ENCODE measurements at regions not wholly inside any gene's neighbourhood (a gene's known extent, or its start where the extent isn't known, plus 50 kb on each side); places are given as distances from the start of the nearest gene placed in this dataset.

DNA sequence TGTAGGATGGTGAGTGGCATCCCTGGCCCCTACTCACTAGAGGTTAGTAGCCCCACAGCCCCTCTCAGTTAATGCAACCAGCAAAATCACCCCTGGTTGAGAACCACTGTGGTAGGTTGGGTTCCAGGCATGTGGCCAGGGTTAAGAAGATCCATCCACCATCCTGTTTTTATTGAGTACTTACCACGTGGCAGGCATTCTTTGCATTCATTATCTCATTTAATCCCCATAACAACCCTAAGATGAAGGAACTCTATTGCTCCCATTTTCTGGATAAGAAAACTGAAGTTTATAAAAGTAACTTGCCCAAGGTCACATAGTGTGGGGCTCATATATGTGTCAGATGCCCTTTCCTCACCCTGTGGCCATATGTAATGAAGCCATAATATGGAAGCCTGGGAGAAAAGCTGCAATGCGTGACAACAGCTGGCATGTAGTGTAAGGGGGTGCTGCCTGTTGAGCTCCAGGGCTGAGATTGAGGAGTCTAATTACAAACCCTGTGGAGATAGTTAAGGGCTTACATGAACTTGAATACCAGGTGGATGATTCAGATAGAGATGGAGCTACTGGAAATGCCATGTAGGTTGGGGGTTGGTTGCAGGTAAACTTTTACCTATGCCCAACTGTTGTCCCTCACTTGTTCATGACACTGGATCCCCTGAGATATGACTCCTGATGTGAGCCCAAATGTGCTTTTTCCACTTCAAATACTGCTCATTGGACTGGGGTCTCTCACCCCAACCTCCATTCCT is 100.2 kb upstream of the PGRMC2 start:
- intact Hi-C loops (cut with micrococcal nuclease): no loop called here
- no peak for ATAC-seq
- DNase-seq: no peak

- intact Hi-C loops (cut with micrococcal nuclease): no loop called here
- ATAC-seq: peak; percentile 97
- DNase-seq: peak; percentile 91
Measured at GRCh38 chr4:128386761-128387599, 99.4 kb upstream of the PGRMC2 start.

DNA sequence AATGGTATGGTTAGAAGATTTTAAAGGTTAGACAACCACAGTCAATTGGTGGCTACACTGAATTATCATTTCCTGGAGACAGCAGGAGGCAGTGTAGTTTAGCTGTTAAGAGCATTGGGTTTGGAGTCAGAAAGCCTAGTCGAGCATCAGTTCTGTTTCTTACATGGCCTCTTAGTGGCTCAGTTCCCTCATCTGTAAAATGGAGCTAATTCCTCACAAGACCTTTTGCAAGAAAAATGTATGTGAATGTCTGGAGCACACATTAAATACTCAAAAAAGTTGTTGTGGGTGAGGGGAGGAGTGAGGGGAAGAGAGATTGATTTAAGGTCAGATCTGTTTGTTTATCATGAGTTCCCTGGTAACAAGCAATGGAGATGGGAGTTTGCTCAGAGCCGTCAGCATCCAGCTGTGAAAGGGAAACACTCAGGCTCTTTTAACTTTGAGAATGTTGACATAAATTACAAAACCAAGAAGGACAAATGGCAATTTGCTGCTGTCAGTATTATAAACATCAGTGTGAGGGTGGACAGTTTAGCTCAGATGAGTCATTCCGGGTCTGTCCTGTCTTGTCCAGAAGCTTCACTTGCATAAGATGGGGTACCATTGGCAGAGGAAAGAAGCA is 98.2 kb upstream of the PGRMC2 start:
- intact Hi-C loops (cut with micrococcal nuclease): no loop called here
- peak; percentile 34 for ATAC-seq
- no peak for DNase-seq

DNA sequence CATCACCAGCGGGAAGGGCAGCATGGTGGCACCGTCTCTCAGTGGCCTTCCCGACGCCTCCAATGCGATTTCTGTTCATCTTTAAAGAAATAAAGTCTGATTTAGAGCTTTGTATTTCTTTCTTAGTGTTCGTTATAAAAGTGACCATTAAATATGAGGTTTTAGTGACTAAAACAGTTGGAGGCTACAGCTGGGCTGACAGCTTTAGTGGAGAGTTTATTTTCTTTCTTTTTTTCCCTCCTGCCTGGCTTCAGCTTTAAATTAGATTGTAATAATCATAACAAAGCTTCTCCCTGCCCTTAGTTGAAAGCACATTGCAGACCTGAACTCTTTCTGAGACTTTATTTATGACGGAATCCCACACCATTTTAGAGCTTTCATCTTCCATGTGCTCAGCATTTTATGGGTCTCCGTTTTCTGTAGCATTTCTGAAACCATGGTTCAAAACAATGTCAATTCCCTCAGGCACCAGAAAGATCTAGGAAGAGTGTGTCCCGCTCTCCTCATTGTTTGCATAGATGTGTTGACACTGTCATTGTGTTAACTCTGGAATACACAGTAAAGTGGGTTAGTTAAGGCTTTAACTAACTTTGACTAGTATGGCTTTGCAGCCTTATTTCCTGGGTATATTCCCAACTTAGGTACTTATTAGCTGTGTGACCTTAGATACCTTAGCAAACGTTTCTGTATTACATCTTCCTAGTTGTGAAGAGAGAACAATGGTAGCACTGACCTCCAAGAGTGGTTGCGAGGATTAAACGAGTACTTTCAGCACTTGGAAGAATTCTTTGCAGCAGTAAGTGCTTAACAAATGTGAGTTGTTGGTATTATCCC is 97.4 kb upstream of the PGRMC2 start:
- no peak for DNase-seq
- ATAC-seq: no peak
- intact Hi-C loops (cut with micrococcal nuclease): no loop called here

- no peak for ATAC-seq
- no peak for DNase-seq
- intact Hi-C loops (cut with micrococcal nuclease): no loop called here
Measured at GRCh38 chr4:128384091-128384520, 96.5 kb upstream of the PGRMC2 start.

GRCh38 chr4:128381748-128382559 is 94.3 kb upstream of the PGRMC2 start:
- intact Hi-C loops (cut with micrococcal nuclease): no loop called here
- no peak for DNase-seq
- ATAC-seq: no peak

DNA sequence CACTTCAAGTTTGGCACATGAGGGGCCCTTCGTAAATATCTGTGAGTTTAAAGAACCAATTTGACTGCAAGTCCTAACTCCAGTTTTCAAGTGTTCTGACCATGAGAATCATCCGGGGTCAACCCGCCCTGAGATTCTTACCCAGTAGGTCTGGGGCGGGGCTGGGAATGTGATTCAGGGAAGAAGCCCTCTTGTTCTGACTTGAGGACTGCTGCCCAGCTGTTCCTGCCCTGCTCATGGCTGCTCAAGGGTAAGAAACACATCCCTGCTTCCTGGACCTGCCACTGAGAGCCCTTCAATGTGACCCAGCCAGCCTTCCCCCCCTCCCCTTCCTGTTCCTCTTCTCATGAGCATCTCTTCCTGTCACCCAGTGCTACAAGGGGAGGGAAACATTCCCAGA is 92.7 kb upstream of the PGRMC2 start:
- intact Hi-C loops (cut with micrococcal nuclease): no loop called here
- no peak for ATAC-seq
- no peak for DNase-seq

DNA sequence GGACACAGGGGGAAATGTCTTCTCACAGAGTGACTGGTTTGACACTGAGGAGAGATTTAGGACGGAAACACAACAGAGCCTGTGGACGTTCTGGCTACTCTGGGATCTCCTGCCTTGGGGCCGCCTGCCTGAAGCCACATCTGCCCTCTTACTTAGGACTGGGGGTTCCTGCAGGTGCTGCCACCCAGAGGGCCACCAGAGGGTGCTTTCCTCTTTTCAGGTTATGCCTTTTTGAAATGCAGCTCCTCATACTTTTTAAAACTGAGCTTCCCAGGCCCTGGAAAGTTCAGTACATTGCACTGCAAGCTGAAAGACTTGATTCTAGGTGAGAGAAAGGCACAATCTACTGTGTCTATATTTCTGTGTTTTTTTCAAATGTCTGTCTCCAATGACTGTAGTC is 92.2 kb upstream of the PGRMC2 start:
- peak; percentile 54 for DNase-seq
- intact Hi-C loops (cut with micrococcal nuclease): no loop called here

GRCh38 chr4:128378668-128379067 is 91.1 kb upstream of the PGRMC2 start:
- no peak for ATAC-seq
- intact Hi-C loops (cut with micrococcal nuclease): no loop called here

More for the DNA sequence above, 92.2 kb upstream of the PGRMC2 start:
- peak; percentile 77 for ATAC-seq

GRCh38 chr4:128376958-128377357 is 89.3 kb upstream of the PGRMC2 start:
- no peak for ATAC-seq
- intact Hi-C loops (cut with micrococcal nuclease): no loop called here
- DNase-seq: no peak

More at GRCh38 chr4:128378668-128379067, 91.1 kb upstream of the PGRMC2 start:
- DNase-seq: no peak

- ATAC-seq: no peak
- no peak for DNase-seq
- intact Hi-C loops (cut with micrococcal nuclease): no loop called here
Measured at GRCh38 chr4:128376303-128376702, 88.7 kb upstream of the PGRMC2 start.

GRCh38 chr4:128373628-128374027 is 86.0 kb upstream of the PGRMC2 start:
- DNase-seq (no peak), ATAC-seq (no peak)
- intact Hi-C loops (cut with micrococcal nuclease): no loop called here

GRCh38 chr4:128371876-128372275 is 84.3 kb upstream of the PGRMC2 start:
- DNase-seq (no peak), ATAC-seq (no peak)
- intact Hi-C loops (cut with micrococcal nuclease): no loop called here

DNA sequence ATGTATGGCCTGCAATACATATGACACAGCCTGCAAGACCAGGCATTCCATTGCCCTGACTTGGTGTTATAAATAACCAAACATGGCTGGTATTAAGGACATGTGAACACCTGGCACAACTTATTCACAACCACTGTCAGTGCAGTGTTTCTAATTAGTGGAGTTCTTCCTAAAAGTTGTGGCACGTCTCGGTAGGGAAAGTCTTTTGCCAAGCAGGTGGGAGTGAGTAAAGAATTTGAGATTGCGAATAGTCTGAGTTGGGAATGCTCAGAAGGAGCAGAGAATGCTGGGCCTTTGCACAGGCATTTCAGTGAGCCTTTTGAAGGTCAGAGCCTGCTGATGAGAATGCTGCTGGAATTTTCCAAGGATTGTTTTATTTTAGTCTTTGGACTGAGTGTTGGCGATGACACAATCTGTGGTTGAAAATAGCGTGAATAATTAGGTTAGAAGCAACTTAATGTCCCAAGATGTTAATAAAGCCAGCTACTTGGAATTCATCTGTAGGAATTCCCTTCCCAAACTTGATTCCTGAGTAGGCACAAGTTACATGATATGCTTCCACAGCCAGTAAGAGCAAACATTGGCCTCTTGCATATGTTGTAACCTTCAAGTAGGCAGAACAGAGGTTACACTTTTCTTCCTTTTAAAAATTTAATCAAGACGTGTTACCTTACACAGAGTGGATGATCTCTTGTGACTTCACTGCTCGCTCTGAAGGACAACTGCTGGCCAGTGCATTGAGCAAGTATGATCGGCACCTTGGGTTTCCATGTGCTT is 83.6 kb upstream of the PGRMC2 start:
- DNase-seq: no peak
- ATAC-seq: peak; percentile 78
- intact Hi-C loops (cut with micrococcal nuclease): no loop called here

DNA sequence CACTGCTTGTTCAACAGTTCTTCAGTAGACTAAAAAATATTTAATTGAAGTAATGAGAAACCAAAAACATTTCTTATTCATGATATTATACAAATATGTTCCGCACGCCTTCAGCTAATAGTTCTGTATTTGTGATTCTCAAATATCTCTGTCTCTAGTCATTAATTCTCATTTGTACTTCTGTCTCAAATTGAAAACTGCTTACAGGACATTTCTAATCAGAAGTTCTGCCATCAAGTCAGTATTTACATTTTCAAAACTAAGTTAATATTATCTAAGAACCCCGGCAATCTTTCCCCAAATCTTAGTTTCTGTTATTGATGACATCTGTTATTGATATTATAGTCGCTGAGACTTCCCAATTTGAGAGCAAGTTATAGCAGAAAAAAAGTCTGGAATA is 78.6 kb upstream of the PGRMC2 start:
- ATAC-seq (no peak), DNase-seq (no peak)
- intact Hi-C loops (cut with micrococcal nuclease): no loop called here

DNA sequence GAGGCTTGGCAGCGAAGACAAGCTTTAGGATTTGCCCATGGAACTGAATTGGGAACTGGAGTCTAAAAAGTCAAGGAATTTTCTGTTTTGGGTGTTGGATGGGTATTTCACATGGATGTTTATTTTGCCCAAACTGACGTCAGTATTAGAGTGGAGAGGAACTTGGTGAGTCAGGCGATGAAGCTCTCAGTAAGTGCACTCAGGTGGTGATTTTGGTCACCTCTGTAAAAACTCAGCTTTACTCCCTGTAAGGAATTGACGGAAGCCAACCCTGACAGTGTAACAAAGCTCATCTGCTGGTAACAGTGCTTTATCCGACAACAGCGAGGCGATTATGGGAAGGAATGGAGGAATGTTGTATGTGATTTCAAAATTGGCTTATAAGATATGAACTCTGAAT is 77.0 kb upstream of the PGRMC2 start:
- ATAC-seq (no peak), DNase-seq (no peak)
- intact Hi-C loops (cut with micrococcal nuclease): no loop called here

DNA sequence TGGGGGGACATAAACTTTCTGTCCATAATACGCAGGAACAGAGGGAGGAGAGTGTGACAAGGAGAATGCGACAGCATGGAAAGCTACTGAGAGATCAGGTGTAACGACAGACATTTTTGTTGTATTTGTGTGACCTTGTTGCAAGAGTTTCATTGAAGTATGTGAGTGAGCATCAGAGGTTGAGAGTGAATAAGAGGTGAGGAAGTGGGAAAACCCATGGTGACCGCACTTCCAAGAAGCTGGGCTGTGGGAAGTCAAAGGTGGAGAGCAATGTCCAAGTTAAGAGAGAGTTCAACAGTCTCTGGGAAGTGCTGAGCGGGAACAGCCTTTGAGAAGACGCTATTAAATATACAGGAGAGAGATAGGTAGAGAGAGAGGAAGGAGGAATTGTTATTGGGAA is 76.4 kb upstream of the PGRMC2 start:
- intact Hi-C loops (cut with micrococcal nuclease): no loop called here
- no peak for DNase-seq
- no peak for ATAC-seq

DNA sequence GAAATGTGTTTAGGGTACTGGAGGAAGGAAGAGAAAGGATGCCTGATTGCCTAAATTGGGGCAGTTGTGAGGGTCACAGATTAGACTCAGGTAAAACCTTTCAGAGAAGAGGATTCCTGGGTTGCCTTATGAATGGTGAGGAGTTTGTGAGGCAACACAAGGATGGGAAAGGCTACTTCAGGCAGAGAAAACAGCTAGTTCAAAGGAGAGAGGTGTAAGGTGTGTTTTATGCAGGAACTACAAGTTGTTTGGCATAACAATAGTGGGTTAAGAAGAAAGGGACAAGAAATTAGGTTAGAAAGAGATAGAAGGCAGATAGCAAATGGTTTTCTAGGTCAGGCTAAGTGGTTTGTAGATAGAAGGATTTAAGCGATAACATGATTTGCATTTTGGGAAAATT is 75.1 kb upstream of the PGRMC2 start:
- ATAC-seq: no peak
- intact Hi-C loops (cut with micrococcal nuclease): no loop called here
- no peak for DNase-seq
